ENCODE measurements at regions not wholly inside any gene's neighbourhood (a gene's known extent, or its start where the extent isn't known, plus 50 kb on each side); places are given as distances from the start of the nearest gene placed in this dataset.

DNA sequence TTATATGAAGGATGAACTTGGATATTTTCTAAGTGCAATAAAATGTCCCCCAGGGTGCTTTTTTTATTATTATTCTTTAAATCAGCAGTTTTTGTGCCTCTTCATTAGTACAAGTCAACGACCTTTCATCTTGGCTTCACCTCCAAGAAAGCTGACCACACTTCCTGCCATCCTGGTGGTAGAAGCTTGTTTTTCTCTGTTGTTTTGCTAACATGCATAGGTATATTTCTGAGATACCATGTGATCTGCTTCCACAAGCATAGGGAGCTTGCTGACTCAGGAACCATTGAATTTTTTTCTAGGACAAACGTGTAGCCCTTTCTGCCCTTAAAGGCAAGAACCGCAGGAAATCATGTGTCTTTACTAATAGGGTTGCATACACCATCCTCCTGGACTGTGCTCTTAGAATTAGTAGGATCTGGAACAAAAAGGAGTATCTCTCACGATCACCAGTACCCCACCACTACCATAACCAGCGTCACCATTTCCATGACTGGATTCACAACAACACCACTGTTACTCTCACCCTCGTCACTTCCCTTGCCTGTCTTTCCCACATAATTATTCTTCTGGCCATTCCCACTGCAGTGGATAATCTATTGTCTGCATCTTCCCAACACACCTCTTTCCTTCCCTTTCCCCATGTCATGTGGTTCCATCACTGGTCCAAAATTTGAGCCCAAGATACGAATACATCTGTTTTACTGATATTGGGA, 207.1 kb downstream of the MAFB start:
- no peak overlapping the region for H3K27ac ChIP-seq
- TF ChIP-seq POLR2AphosphoS5 (IDR thresholded peaks at IDR 0.05) (no peak), POLR2A (IDR thresholded peaks at IDR 0.05) (no peak), EP300 (IDR thresholded peaks at IDR 0.05) (no peak)
- TF ChIP-seq, protein P1, sequence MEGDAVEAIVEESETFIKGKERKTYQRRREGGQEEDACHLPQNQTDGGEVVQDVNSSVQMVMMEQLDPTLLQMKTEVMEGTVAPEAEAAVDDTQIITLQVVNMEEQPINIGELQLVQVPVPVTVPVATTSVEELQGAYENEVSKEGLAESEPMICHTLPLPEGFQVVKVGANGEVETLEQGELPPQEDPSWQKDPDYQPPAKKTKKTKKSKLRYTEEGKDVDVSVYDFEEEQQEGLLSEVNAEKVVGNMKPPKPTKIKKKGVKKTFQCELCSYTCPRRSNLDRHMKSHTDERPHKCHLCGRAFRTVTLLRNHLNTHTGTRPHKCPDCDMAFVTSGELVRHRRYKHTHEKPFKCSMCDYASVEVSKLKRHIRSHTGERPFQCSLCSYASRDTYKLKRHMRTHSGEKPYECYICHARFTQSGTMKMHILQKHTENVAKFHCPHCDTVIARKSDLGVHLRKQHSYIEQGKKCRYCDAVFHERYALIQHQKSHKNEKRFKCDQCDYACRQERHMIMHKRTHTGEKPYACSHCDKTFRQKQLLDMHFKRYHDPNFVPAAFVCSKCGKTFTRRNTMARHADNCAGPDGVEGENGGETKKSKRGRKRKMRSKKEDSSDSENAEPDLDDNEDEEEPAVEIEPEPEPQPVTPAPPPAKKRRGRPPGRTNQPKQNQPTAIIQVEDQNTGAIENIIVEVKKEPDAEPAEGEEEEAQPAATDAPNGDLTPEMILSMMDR (IDR thresholded peaks at IDR 0.05) = no peak

DNA sequence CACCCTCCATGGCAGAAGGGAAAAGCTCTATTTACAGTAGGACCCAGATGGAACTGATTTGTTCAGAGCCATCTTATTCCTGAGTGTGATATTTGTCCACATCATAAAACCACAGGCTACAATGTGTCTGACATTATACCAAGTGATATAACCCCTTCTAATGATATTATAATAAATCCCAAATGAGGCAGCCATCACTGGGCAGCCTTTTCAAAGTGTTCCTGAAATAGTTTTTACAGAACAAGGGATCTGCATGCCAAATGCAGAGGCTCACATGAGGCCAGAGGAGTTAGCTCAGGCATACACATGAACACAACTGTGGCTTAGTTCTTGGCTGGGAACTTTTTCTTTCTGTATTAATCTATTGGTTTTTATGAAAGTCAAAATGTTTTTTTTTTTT, 207.7 kb downstream of the MAFB start:
- DNase-seq = no peak
- no peak overlapping the region for H3K27ac ChIP-seq
- no peaks in the 10 kb centered on the region for H3K4me1 ChIP-seq
- TF ChIP-seq, protein P1 (IDR thresholded peaks at IDR 0.05) = no peak
- TF ChIP-seq POLR2AphosphoS5 (IDR thresholded peaks at IDR 0.05) (no peak), POLR2A (IDR thresholded peaks at IDR 0.05) (no peak), EP300 (IDR thresholded peaks at IDR 0.05) (no peak)
- intact Hi-C loops (cut with DNase I; ENCODE audit: low total_unique reads) = no loop called here
- no peaks in the 10 kb centered on the region for H3K27me3 ChIP-seq
- no peak overlapping the region for H3K4me3 ChIP-seq
- H3K9me3 ChIP-seq = peaks cover 0 to 4% (median 2%) of the 10 kb centered on the region in 4 donors
- H3K36me3 ChIP-seq = no peaks in the 10 kb centered on the region

More for the DNA sequence above, 207.1 kb downstream of the MAFB start:
- no peak overlapping the region for H3K4me3 ChIP-seq
- H3K36me3 ChIP-seq = no peaks in the 10 kb centered on the region
- H3K27me3 ChIP-seq = no peaks in the 10 kb centered on the region
- no peaks in the 10 kb centered on the region for H3K4me1 ChIP-seq
- DNase-seq = no peak
- intact Hi-C loops (cut with DNase I; ENCODE audit: low total_unique reads) = no loop called here
- WGBS, 5 donors = 82 to 88% (median 85%) methylated on average over 7 of the region's 7 CpGs
- H3K9me3 ChIP-seq = peaks cover 0 to 6% (median 2%) of the 10 kb centered on the region in 4 donors

DNA sequence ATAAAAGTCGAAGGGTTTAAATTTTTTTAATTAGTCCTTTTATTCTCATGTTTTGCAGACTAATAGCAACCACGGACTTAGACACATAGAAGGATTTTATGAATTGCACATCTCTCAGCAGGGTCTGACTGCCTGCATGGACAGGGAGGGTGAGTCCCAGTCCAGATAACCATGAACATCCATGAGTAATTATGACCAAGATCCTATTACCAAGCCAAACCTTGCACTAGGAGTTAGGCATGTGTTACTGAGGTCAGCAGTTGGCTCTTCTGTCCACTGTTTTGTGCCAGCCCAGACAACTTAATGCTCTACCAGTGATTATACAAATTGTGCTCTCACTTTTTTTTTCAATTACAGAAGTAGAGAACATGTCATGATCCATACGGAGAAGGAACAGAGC, 211.2 kb downstream of the MAFB start:
- Histone ChIP-seq H3K9me3 (no peaks in the 10 kb centered on the region), H3K36me3 (no peaks in the 10 kb centered on the region), H3K4me1 (no peaks in the 10 kb centered on the region), H3K4me3 (no peak overlapping the region), H3K27ac (no peak overlapping the region), H3K27me3 (no peaks in the 10 kb centered on the region)
- DNase-seq = no peak
- no peak for TF ChIP-seq EP300 (IDR thresholded peaks at IDR 0.05)
- TF ChIP-seq POLR2A (IDR thresholded peaks at IDR 0.05) = no peak
- TF ChIP-seq, protein P1 (IDR thresholded peaks at IDR 0.05) = no peak
- TF ChIP-seq POLR2AphosphoS5 (IDR thresholded peaks at IDR 0.05) = no peak
- intact Hi-C loops (cut with DNase I; ENCODE audit: low total_unique reads) = no loop called here
- WGBS, 5 donors = 68 to 75% (median 69%) methylated on average over 3 of the region's 3 CpGs

DNA sequence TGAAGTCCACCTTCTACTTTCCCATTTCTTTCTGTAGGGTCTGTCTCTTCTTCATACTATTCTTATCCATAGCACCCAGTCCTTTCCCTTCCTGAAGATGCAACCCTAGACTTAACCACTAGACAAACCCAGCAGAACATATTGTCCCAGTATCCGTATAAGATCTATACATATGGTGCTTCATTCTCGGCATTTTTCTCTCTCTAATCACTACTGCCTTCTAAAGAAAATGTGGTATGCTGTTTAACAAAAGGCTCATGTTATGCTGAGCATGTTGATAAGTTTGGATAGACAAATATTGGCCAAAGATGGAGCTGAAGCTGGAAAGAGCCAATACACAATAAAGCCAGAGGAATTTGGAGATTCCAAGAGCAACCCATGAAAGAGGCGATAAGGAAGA, 212.6 kb downstream of the MAFB start:
- no peak for DNase-seq
- Histone ChIP-seq H3K9me3 (no peaks in the 10 kb centered on the region), H3K36me3 (no peaks in the 10 kb centered on the region), H3K4me1 (no peaks in the 10 kb centered on the region), H3K27me3 (no peaks in the 10 kb centered on the region), H3K4me3 (no peak overlapping the region), H3K27ac (no peak overlapping the region)
- intact Hi-C loops (cut with DNase I; ENCODE audit: low total_unique reads) = no loop called here
- no peak for TF ChIP-seq POLR2A (IDR thresholded peaks at IDR 0.05)
- TF ChIP-seq POLR2AphosphoS5 (IDR thresholded peaks at IDR 0.05) = no peak
- TF ChIP-seq, protein P1 (IDR thresholded peaks at IDR 0.05) = no peak
- no peak for TF ChIP-seq EP300 (IDR thresholded peaks at IDR 0.05)
- 61 to 82% (median 63%) methylated on average over 3 of the region's 3 CpGs for WGBS, 5 donors

All from stomach (tissue), 8 donors.